Thymus (tissue), 11 donors: ENCODE measurements at regions not wholly inside any gene's neighbourhood (a gene's known extent, or its start where the extent isn't known, plus 50 kb on each side); places are given as distances from the start of the nearest gene placed in this dataset.
"Not testable (repeated sequence)": the region's sequence is repeated elsewhere in the genome, so short reads cannot be mapped to it uniquely, and the experiment has no call there.

ENCODE experiments used
- DNase-seq, 9 donors: peaks; one replicate each; pipeline ENCODE4 v3.0.0-alpha.2; 2013; ENCODE audit warnings: low spot score in 9 of 9, low read depth in 6 of 9, missing footprints in 1 of 9
- H3K27ac ChIP-seq, 2 donors: one replicate each; pipeline ENCODE4 v1.5.1; 2013; ENCODE audit warnings: control low read depth in 1 of 2, low read depth in 1 of 2, low read length in 1 of 2, mild to moderate bottlenecking in 1 of 2, moderate library complexity in 1 of 2
- H3K27me3 ChIP-seq, 2 donors: one replicate each; pipeline ENCODE4 v1.5.1; 2013; ENCODE audit warnings: low read length in 1 of 2; ENCODE audit not compliant: control insufficient read depth in 2 of 2, insufficient read depth in 1 of 2
- H3K36me3 ChIP-seq, 2 donors: one replicate each; pipeline ENCODE4 v1.5.1; 2013; ENCODE audit warnings: low read length in 1 of 2, mild to moderate bottlenecking in 1 of 2, moderate library complexity in 1 of 2; ENCODE audit not compliant: control insufficient read depth in 2 of 2, insufficient read depth in 2 of 2
- H3K4me1 ChIP-seq, 2 donors: one replicate each; pipeline ENCODE4 v1.5.1; 2013; ENCODE audit warnings: low read length in 2 of 2; ENCODE audit not compliant: control insufficient read depth in 2 of 2, insufficient read depth in 2 of 2
- H3K4me3 ChIP-seq, 2 donors: one replicate each; pipeline ENCODE4 v1.5.1; 2013; ENCODE audit warnings: low read length in 2 of 2, control low read depth in 1 of 2, mild to moderate bottlenecking in 1 of 2
- H3K9me3 ChIP-seq, 2 donors: one replicate each; pipeline ENCODE4 v1.5.1; 2013; ENCODE audit warnings: low read length in 1 of 2, mild to moderate bottlenecking in 1 of 2; ENCODE audit not compliant: control insufficient read depth in 2 of 2, insufficient read depth in 1 of 2
- WGBS: extraction: QIAGEN DNeasy Blood & Tissue Kit; methylation state at CpG from one replicate; pipeline ENCODE4 v1.1.7; 2013; 5-methylcytosine and 5-hydroxymethylcytosine counted together
- donor health status: healthy.

DNA sequence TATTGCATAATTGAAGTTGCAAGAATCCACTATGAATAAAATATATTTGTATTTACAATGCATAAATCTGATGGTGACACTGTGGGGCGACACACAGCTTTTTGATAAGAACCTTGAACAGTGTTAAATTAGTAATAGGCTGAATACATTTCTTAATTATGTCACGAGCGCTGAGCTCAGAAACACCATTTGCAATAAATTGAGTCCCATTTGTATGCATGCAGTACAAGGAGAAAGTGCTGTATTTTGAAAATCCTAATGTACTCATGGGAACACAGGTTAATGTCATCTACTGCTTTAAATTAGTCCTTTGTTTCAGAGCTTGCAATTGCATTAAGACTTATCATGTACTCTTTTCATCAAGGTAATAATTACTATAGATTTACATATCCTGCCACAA is 579.5 kb downstream of the RBFOX1 start:
- H3K27me3 ChIP-seq: no peaks in the 10 kb centered on the region
- no peak overlapping the region for H3K4me3 ChIP-seq
- no peaks in the 10 kb centered on the region for H3K9me3 ChIP-seq
- H3K27ac ChIP-seq: no peak overlapping the region
- H3K4me1 ChIP-seq: no peaks in the 10 kb centered on the region
- 95% methylated on average over 3 of the region's 3 CpGs for WGBS
- no peaks in the 10 kb centered on the region for H3K36me3 ChIP-seq
- no peak for DNase-seq

DNA sequence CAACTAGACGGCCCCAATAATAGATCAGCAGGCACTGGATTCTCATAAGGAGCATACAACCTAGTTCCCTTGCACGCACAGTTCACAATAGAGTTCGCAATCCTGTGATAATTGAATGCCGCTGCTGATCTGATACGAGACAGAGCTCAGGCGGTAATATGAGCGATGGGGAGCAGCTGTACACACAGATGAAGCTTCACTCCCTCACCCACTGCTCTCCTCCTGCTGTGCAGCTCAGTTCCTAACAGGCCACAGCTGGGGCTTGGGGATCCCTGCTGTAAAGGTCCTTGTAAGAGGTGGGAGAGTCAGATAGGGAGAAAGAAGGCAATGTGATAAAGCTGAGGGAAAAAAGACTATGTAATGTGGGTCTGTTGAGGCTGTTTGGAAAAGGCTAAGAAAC is 577.5 kb downstream of the RBFOX1 start:
- Histone ChIP-seq H3K4me3 (no peak overlapping the region), H3K9me3 (no peaks in the 10 kb centered on the region), H3K27me3 (no peaks in the 10 kb centered on the region), H3K4me1 (no peaks in the 10 kb centered on the region), H3K27ac (no peak overlapping the region), H3K36me3 (no peaks in the 10 kb centered on the region)
- WGBS: 75% methylated on average over 7 of the region's 7 CpGs
- no peak for DNase-seq

DNA sequence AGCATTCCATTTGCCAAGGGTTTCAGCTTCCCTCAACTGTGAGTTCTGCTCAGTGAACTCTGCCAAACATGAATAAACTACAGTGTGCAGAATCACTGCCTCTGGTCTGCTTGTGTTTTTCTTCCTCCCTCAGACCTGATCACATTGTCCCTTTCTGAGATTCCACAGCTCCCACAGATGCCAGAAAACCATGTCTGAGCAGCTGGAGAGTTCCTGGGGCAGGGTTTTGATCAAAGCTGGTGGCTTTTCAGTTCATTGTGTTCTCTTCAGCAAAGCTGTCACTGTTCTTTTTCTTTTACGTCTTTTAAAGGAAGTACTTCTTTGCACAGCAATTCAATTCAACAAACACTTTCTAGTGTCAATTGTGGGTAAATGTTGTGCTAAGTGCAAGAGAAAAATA is 555.8 kb downstream of the RBFOX1 start:
- H3K4me3 ChIP-seq: no peak overlapping the region
- no peak overlapping the region for H3K27ac ChIP-seq
- WGBS: 15% methylated on average over 1 of the region's 1 CpG
- H3K4me1 ChIP-seq: no peaks in the 10 kb centered on the region
- H3K9me3 ChIP-seq: no peaks in the 10 kb centered on the region
- no peaks in the 10 kb centered on the region for H3K27me3 ChIP-seq
- H3K36me3 ChIP-seq: no peaks in the 10 kb centered on the region
- no peak for DNase-seq

DNA sequence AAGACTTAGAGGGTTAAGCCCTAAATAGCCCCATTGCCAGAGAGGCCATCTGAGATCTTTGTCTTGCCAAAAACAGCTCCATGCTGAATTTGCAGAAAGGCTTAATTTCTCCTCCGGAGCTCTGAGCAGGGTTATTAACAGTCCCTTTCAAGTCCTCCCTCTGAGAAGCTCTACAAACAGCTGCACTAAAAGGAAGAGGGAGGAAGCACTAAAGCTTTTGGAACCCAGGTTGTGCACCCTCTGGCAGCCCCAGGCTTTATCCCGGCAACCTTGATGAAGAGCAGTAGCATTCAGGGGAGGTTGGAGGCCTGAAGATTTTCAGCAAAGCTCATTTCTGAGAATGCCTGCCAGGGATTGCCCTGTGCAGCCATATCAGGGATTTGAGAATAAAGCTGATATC is 554.7 kb downstream of the RBFOX1 start:
- DNase-seq: no peak
- Histone ChIP-seq H3K27ac (no peak overlapping the region), H3K4me3 (no peak overlapping the region), H3K4me1 (no peaks in the 10 kb centered on the region), H3K9me3 (no peaks in the 10 kb centered on the region), H3K36me3 (no peaks in the 10 kb centered on the region), H3K27me3 (no peaks in the 10 kb centered on the region)
- 45% methylated on average over 2 of the region's 2 CpGs for WGBS

DNA sequence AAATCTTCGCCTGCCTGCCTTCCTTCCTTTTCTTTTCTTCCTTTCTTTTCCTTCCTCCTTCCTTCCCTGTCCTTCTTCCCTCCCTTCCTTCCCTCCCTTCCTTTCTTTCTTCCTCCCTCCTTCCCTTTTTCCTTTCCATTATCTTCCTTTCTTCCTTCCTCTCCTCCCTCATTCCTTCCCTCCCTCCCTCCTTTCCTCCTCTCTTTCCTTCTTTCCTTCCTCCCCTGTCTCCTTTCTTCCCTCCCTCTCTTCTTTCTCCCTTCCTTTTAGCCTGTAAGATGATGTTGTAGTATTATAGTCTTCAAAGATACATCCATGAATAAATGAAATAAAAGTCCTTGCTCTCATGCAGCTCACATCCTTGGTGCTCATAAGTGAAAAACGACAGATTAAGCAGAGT is 539.3 kb downstream of the RBFOX1 start:
- Histone ChIP-seq H3K4me3 (no peak overlapping the region), H3K36me3 (no peaks in the 10 kb centered on the region), H3K27ac (no peak overlapping the region), H3K4me1 (no peaks in the 10 kb centered on the region), H3K27me3 (no peaks in the 10 kb centered on the region), H3K9me3 (no peaks in the 10 kb centered on the region)
- DNase-seq: no peak
- 85% methylated on average over 2 of the region's 2 CpGs for WGBS

DNA sequence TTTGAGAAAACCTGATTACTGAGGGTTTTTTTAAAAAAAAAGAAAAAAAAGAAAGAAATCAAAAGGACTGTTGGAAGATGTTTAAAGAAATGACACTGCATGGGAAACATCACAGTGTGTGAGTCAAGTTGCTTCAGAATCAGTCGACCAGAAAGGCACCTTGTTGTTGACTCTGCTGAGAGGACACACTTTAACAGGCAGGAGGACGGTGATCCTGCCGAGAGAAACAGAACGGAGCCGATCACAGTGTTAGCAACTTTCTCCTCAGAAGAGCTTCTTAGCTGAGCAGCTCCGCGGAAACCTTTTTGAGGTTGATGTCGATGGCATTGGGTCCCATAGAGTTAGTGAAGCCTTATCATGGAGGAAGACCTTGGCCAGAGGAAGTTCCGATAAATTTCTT is 538.7 kb downstream of the RBFOX1 start:
- Histone ChIP-seq H3K36me3 (no peaks in the 10 kb centered on the region), H3K27me3 (no peaks in the 10 kb centered on the region), H3K27ac (no peak overlapping the region), H3K4me1 (no peaks in the 10 kb centered on the region), H3K4me3 (no peak overlapping the region), H3K9me3 (no peaks in the 10 kb centered on the region)
- 85% methylated on average over 9 of the region's 9 CpGs for WGBS
- DNase-seq: no peak

DNA sequence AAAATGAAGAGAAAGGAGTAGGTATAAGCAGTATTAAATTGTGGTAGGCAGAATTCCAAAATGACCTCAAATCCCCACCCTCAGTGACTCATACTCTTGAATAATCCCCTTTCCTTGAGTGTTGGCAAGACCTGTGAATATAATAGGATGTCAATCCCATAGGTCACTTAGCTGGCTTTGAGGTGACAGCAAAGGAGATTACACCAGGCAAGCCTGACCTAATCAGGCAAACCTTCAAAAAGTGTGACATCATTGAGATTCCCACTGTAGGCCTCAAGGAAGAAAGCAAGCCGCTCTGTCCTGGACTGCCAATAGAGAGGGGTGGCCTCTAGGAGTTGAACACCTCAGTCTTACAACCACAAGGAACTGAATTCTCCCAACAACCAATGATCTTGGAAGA is 535.2 kb downstream of the RBFOX1 start:
- no peak overlapping the region for H3K27ac ChIP-seq
- no peaks in the 10 kb centered on the region for H3K9me3 ChIP-seq
- H3K36me3 ChIP-seq: no peaks in the 10 kb centered on the region
- no peaks in the 10 kb centered on the region for H3K4me1 ChIP-seq
- no peak overlapping the region for H3K4me3 ChIP-seq
- DNase-seq: no peak
- no peaks in the 10 kb centered on the region for H3K27me3 ChIP-seq
- 56% methylated on average over 1 of the region's 1 CpG for WGBS

DNA sequence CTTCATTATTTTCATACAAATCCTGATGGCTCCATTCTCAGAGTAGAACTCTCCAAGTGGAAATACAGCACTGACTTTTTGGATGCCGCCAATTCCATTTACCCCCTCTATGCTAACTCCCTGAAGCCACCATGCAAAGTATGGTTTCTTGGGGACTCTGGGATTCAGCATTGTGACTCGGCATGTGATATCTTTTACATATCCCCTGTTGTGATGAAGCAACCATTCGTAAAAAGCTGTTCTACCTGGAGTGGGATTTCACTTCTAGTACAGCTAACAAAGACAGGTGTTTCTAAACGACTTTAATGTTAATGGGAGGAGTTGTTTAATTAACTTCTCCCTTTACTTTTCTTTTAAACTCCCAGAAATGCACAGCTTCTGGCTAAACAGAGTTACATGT is 533.5 kb downstream of the RBFOX1 start:
- no peak overlapping the region for H3K4me3 ChIP-seq
- WGBS: 23% methylated on average over 4 of the region's 4 CpGs

DNA sequence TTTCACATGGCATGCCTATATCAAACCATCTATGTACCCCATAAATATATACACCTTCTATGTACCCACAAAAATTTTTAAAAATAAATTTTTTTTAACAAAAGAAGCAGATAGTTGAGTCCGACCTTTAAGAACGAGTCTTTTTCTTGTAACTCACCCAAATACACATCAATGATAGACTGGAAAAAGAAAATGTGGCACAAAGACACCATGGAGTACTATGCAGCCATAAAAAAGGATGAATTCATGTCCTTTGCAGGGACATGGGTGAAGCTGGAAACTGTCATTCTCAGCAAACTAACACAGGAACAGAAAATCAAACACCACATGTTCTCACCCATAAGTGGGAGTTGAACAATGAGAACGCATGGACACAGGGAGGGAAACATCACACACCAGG is 532.7 kb downstream of the RBFOX1 start:
- H3K36me3 ChIP-seq, H3K4me3 ChIP-seq, H3K4me1 ChIP-seq, H3K27me3 ChIP-seq, DNase-seq, H3K9me3 ChIP-seq, H3K27ac ChIP-seq: not testable (repeated sequence)
- WGBS: 76% methylated on average over 3 of the region's 3 CpGs

More for the DNA sequence above, 533.5 kb downstream of the RBFOX1 start:
- Histone ChIP-seq H3K36me3 (no peaks in the 10 kb centered on the region), H3K27ac (no peak overlapping the region), H3K4me1 (no peaks in the 10 kb centered on the region), H3K27me3 (no peaks in the 10 kb centered on the region), H3K9me3 (no peaks in the 10 kb centered on the region)
- DNase-seq: no peak

DNA sequence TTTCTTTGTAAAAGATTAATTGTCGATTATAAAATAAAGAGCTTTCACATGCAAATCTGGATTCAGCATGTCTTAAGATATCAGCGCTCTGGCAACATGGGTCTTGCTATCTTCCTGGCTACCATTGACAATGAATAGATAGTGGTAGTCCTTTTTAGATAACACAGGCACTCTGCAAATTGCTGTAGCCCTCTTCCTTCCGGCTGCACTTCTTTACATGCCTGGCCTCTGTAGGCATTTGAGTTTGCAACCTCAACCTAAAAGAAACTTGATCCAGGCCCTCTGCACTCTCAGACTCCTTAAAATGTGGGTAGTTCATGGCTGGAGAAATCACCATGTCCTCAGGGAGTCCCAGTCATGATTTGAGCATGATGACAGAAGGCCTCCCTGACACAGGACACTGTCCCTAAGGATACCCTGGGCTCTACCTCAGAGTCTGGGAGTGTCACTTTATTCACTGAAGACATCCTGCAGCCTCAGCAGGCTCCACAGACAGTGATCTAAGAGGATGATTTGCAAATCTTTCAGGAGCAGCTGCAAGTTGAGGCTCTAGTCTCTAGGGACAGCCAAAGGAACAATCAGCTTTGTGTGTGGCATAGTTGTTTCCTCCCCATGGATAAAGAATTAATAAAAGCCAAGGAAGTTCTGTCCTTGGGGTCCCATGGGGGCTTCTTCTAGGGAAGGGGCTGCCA is 529.4 kb downstream of the RBFOX1 start:
- WGBS: 93% methylated on average over 3 of the region's 3 CpGs
- no peaks in the 10 kb centered on the region for H3K27me3 ChIP-seq
- H3K4me3 ChIP-seq: no peak overlapping the region
- no peak for DNase-seq
- no peaks in the 10 kb centered on the region for H3K36me3 ChIP-seq
- H3K27ac ChIP-seq: no peak overlapping the region
- no peaks in the 10 kb centered on the region for H3K9me3 ChIP-seq
- no peaks in the 10 kb centered on the region for H3K4me1 ChIP-seq
